ENCODE measurements at regions not wholly inside any gene's neighbourhood (a gene's known extent, or its start where the extent isn't known, plus 50 kb on each side); places are given as distances from the start of the nearest gene placed in this dataset.
"Not testable (repeated sequence)": the region's sequence is repeated elsewhere in the genome, so short reads cannot be mapped to it uniquely, and the experiment has no call there.

DNA sequence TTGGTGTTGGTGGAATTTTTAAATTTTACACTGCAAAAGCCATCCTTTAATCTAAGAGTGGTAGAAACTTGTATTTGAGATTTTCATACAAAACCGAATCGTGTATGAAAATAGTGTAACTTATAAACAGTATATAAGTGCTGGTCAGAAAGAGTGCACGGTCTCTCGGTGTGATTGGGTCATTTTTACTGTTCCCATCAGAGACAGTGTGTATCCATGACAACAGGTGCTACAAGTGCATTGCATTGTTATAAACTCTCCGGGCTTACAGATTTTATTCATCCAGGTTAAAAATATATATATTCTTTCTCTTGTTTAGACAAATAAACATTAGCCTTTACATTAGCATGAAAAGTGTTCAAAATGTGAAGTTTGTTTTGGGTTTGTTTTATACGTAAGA lies 721.9 kb downstream of the METTL4 start:
- POLR2A ChIA-PET (ENCODE audit: low non-redundant PET) = no interaction called here
- CTCF ChIA-PET = no interaction called here
- H3K27ac ChIP-seq = no peak overlapping the region
- TF ChIP-seq, protein P1, sequence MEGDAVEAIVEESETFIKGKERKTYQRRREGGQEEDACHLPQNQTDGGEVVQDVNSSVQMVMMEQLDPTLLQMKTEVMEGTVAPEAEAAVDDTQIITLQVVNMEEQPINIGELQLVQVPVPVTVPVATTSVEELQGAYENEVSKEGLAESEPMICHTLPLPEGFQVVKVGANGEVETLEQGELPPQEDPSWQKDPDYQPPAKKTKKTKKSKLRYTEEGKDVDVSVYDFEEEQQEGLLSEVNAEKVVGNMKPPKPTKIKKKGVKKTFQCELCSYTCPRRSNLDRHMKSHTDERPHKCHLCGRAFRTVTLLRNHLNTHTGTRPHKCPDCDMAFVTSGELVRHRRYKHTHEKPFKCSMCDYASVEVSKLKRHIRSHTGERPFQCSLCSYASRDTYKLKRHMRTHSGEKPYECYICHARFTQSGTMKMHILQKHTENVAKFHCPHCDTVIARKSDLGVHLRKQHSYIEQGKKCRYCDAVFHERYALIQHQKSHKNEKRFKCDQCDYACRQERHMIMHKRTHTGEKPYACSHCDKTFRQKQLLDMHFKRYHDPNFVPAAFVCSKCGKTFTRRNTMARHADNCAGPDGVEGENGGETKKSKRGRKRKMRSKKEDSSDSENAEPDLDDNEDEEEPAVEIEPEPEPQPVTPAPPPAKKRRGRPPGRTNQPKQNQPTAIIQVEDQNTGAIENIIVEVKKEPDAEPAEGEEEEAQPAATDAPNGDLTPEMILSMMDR (conservative IDR thresholded peaks at IDR 0.05; ENCODE audit: low read depth) = no peak
- DNase-seq (ENCODE audit: low spot score) = no peak

- DNase-seq (ENCODE audit: low spot score); POLR2A ChIA-PET (ENCODE audit: low non-redundant PET); CTCF ChIA-PET; H3K27ac ChIP-seq: not testable (repeated sequence)
Measured at GRCh38 chr18:1857281-1857680, 714.0 kb downstream of the METTL4 start.

DNA sequence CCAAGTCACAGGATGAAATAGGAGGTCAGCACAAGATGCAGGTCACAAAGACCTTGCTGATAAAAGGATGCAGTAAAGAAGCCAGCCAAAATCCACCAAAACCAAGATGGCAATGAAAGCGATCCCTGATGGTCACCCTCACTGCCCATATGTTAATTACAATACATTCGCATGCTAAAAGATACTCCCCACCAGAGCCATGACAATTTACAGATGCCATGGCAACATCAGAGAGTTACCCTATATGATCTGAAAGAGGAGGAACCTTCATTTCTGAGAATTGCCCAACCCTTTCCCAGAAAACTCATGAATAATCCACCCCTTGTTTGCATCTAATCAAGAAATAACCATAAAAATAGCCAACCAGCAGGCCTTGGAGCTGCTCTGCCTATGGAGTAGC lies 709.8 kb downstream of the METTL4 start:
- ChIA-PET CTCF (no interaction called here), POLR2A (ENCODE audit: low non-redundant PET) (no interaction called here)
- TF ChIP-seq, protein P1 (conservative IDR thresholded peaks at IDR 0.05; ENCODE audit: low read depth) = no peak

GRCh38 chr18:1865869-1866268 lies 705.4 kb downstream of the METTL4 start:
- POLR2A ChIA-PET (ENCODE audit: low non-redundant PET) = no interaction called here
- no peak overlapping the region for H3K27ac ChIP-seq
- CTCF ChIA-PET = no interaction called here
- DNase-seq (ENCODE audit: low spot score) = no peak
- TF ChIP-seq, protein P1 (conservative IDR thresholded peaks at IDR 0.05; ENCODE audit: low read depth) = no peak

More for the DNA sequence above, 709.8 kb downstream of the METTL4 start:
- no peak for DNase-seq (ENCODE audit: low spot score)
- no peak overlapping the region for H3K27ac ChIP-seq

DNA sequence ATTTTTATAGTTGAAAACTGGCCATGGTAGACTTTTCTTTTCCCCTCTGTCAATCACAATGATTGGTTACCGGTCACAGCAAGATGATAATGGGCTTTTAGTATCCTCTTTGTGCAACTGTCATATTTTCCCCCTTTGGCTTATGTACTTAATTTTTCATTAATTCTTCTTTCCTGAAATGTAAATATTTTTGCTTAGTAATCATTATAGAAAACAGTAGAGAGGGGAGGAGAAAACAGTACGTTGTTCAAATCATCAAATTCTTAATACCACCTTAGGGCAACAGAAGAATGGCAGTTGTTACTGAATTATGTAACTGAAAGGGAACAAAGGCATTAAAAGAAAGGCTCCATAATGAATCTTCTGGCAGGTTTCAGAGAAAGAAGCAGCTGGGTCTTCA lies 699.0 kb downstream of the METTL4 start:
- CTCF ChIA-PET = no interaction called here
- no peak overlapping the region for H3K27ac ChIP-seq
- TF ChIP-seq, protein P1 (conservative IDR thresholded peaks at IDR 0.05; ENCODE audit: low read depth) = no peak
- POLR2A ChIA-PET (ENCODE audit: low non-redundant PET) = no interaction called here
- no peak for DNase-seq (ENCODE audit: low spot score)

GRCh38 chr18:1875219-1875618 lies 696.1 kb downstream of the METTL4 start:
- ChIA-PET POLR2A (ENCODE audit: low non-redundant PET) (no interaction called here), CTCF (interaction anchor here (0.8 kb wide), 1 partner anchor 767 kb away, joined by 4 read pairs; no protein-coding TSS in a partner anchor)
- TF ChIP-seq, protein P1 (conservative IDR thresholded peaks at IDR 0.05; ENCODE audit: low read depth) = no peak
- H3K27ac ChIP-seq = no peak overlapping the region
- DNase-seq (ENCODE audit: low spot score) = no peak

- TF ChIP-seq, protein P1 (conservative IDR thresholded peaks at IDR 0.05; ENCODE audit: low read depth) = no peak
- CTCF ChIA-PET = no interaction called here
- H3K27ac ChIP-seq = no peak overlapping the region
- POLR2A ChIA-PET (ENCODE audit: low non-redundant PET) = no interaction called here
- no peak for DNase-seq (ENCODE audit: low spot score)
Measured at GRCh38 chr18:1884623-1885022, 686.7 kb downstream of the METTL4 start.
